Stimulated activated CD8-positive, alpha-beta memory T cell treated with anti-CD3 and anti-CD28 coated beads, Interleukin-7, amount 100 ng/mL, for 4 hours (primary cell): ENCODE measurements at regions not wholly inside any gene's neighbourhood (a gene's known extent, or its start where the extent isn't known, plus 50 kb on each side); places are given as distances from the start of the nearest gene placed in this dataset.
"Not testable (repeated sequence)": the region's sequence is repeated elsewhere in the genome, so short reads cannot be mapped to it uniquely, and the experiment has no call there.

Source experiments
- DNase-seq, 2 donors: peaks; one replicate each; pipeline ENCODE4 v3.0.0-alpha.2; 2020; ENCODE audit warnings: low read depth in 2 of 2

DNA sequence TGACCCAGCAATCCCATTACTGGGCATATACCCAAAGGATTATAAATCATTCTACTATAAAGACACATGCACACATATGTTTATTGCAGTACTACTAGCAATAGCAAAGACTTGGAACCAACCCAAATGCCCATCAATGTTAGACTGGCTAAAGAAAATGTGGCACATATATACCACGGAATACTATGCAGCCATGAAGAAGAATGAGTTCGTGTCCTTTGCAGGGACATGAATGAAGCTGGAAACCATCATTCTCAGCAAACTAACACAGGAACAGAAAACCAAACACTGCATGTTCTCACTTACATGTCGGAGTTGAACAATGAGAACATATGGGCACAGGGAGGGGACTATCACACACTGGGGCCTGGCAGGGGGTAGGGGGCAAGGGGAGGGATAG, 183.0 kb downstream of the HACE1 start:
- DNase-seq: not testable (repeated sequence)

DNA sequence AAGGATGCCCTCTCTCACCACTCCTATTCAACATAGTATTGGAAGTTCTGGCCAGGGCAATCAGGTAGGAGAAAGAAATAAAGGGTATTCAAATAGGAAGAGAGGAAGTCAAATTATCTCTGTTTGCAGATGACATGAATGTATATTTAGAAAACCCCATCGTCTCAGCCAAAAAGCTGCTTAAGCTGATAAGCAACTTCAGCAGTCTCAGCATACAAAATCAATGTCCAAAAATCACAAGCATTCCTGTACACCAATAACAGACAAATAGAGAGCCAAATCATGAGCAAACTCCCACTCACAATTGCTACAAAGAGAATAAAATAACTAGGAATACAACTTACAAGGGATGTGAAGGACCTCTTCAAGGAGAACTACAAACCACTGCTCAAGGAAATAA, 184.6 kb downstream of the HACE1 start:
- DNase-seq: not testable (repeated sequence)

- not testable (repeated sequence) for DNase-seq
These were observed 186.6 kb downstream of the HACE1 start for GRCh38 chr6:104673078-104673477.

DNA sequence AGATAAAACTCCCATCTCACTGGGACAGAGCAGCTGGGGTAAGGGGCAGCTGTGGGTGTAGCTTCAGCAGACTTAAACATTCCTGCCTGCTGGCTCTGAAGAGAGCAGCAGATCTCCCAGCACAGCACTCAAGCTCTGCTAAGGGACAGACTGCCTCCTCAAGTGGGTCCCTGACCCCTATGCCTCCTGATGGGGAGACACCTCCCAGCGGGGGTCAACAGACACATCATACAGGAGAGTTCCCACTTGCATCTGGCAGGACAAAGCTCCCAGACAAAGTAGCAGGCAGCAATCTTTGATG, 188.2 kb downstream of the HACE1 start:
- not testable (repeated sequence) for DNase-seq

- not testable (repeated sequence) for DNase-seq
These were observed 188.7 kb downstream of the HACE1 start for GRCh38 chr6:104670834-104671590.

- no peak for DNase-seq
These were observed 190.2 kb downstream of the HACE1 start for GRCh38 chr6:104669483-104669882.

DNA sequence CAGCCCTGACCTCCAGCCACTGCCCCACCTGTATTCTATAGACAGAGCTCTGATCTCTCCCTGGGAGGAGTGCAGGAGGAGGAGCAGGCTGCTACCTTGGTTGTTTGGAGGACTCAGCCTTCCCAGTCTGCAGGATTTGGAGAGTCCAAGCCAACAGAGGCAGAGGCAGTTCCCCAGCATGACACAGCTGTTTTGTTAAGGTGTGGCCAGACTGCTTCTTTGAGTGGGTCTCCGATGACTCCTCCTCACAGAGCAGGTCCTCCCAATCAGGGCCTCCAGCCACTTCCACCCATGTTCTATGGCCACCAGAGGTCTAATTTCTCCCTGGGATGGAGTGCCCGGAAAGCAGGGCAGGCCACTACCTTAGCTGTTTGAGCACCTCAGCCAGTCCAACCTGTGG, 203.5 kb downstream of the HACE1 start:
- DNase-seq: no peak

GRCh38 chr6:104653781-104654180, 205.9 kb downstream of the HACE1 start:
- no peak for DNase-seq

DNA sequence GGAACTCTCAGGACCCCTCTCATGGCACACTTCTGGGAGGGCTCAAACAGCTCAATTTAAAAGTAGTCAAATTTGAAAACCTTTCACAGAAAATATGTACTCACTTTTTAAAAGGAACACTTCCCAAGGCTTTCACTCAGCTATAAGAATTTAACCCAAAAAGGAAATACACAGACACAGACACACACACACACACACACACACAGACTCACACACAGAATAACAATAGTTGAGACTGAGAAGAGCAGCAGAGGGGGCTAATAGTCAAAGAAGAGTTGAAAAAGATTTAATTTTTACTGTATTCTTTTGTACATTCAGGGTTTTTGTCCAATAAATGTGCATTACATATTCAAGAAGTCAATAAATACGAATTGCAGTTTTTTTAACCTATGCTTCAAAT, 211.4 kb downstream of the HACE1 start:
- no peak for DNase-seq

GRCh38 chr6:104644848-104645247, 214.9 kb downstream of the HACE1 start:
- DNase-seq: no peak

- no peak for DNase-seq
These were observed 216.8 kb downstream of the HACE1 start for GRCh38 chr6:104642871-104643270.

DNA sequence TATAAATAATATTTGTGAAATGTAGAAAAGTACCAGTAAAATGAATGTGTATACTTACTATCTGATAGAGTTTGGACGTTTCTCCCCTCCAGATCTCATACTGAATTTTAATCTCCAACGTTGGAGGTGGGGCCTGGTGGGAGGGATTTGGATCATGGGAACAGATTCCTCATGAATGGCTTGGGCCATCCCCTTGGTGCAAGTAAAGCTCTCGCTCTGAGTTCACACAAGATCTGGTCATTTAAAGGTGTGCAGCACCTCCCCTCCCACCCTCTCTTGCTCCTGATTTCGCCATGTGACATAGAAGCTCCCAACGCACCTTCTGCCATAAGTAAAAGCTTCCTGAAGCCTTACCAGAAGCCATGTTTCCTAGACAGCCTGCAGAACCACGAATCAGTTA, 219.0 kb downstream of the HACE1 start:
- no peak for DNase-seq

DNA sequence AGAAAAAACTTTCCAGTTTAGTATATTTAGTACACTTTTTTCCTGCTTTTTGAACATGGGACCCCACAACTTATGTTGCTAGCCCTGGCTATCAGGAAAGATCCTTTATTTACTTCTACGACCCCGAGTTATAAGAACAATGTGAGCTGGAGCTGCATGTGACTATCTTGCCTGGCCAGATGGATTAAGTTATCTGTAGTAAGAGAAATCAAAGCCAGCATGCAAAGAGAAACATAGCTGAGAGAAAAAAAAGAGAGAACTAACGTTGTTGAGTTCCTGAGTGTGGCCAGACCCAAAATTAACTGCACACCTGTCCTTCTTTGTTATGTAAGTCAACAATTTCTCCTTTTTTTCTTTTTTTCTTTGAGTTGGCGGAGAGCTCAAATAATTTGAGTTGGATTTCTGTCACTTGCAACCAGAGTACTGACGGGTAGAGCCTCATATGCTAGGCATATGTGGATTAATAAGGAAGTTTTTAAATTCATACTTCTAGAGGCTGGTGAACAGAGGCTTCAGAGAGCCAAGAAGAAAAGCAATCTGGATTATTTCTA, 219.5 kb downstream of the HACE1 start:
- no peak for DNase-seq

DNA sequence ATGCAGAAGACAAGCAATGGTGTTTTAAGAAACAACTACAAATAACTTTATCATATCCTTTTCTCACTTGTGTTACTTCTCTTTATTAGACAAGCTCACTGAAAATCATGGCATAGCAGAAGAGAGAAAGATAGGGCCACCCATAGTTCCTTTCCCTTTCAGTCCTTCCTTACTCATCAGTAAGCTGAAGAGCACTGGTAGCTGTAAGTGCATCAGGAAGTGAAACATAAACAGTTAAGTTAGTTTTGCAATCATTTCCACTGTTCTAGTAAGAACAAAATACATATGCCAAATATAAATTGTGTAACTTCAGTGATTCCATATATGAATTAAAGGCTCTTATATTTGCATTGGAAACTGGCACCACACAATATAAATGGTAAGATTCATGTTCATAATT, 220.1 kb downstream of the HACE1 start:
- DNase-seq: no peak

GRCh38 chr6:104638841-104639290, 220.9 kb downstream of the HACE1 start:
- DNase-seq: no peak

- no peak for DNase-seq
These were observed 226.6 kb downstream of the HACE1 start for GRCh38 chr6:104633125-104633524.

DNA sequence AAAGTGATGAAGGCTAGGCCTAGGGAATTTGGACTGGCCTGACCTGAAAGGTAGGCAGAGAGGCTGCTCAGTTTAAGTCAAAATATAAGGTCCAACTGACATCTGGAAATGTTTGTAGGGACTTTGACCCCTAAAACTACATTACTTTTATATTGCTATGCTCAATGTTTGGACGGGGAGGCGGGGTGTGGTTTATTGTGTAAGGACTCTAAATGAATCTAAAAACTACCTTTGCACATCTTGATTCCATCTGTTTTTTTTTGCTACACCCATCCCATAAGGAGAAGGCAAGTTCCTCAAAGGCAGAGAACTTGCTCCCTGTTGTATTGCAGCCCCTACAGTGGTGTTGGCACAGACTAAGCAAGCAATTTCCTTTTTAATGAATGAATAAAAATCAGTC, 227.1 kb downstream of the HACE1 start:
- no peak for DNase-seq

DNA sequence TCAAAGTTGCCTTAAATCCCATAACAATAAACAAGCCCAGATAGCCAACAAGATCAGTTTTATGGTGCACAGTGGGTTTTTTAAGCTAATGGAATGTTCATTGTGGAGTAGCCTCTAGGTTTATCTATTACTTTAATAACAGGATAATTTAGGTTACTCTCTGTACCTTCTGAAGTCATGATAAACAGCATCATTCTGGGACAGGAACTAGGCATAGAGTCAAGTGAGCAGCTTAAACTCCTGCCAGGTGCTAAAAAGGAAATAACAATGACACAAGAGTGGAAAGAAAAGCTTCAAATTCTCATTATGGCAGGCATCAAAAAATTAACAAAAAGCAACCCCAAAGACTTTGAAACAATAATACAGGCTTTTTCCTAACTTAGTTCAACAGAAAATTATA, 228.8 kb downstream of the HACE1 start:
- DNase-seq: no peak

- no peak for DNase-seq
These were observed 229.2 kb downstream of the HACE1 start for GRCh38 chr6:104630522-104630921.

- no peak for DNase-seq
These were observed 229.9 kb downstream of the HACE1 start for GRCh38 chr6:104629826-104630225.

DNA sequence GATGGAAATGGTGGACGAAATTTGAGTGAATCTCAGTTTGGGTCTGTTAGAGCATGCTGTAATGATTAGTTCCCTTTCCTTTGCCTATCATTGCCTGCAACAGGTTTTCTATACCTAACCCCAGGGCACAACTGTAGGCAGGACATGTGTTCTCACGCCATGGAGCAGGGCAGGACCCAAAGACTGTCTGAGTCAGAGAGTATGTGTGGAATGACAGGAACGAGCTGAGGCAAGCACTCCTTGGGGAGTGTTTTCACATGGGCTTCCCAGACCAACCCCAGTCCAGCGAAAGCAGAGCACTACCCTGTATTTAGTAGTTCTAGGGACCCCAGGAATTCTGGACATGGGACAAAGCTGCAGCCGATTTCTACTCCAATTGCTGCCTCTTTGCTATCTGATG, 234.2 kb downstream of the HACE1 start:
- no peak for DNase-seq

DNA sequence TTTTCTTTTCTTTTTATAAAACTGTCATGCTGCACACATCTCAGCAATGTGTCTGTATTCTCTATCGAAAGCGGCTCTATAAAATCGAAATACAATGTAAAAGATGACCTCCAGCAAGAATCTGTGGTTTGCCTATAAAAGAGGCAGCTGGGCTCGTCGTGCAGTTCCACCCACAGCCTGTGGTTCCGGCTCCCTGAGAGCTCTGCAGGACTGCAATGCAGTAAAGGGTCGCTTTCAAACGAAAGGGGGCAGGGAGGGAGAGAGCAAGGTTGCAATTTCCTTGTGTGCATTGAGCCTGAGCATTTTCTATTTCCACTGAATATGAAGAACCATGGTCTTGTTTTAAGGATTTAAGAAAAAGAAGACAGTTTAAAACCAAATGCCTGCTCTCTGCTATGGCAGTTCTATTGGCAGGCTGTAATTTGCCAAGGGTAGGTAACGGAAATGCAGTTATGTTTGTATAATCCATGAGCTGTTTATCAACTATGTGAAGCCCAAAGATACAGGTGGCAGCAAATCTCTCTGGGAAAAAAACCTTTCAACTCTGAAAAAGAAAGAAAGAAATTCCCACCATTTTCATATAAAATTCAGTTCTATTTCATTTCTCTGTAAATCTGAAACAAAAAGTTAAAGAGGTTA, 236.5 kb downstream of the HACE1 start:
- no peak for DNase-seq

DNA sequence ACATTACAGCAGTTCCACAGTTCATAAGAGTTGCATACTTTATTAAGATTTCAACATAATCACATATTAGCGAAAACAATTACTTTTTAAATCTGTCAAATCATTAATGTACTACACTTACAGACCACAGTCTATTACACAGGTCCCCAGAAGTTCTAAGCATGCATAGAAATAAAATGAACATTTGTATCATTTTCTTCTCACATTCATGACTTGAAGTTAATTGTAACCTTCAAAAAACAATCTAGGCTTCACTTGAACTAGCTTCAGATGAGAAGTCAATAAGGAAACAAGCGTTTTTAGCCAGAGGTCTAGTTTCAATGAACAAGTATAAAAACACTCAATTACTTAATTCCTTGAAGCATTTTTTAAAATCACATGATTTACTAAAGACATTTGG, 238.3 kb downstream of the HACE1 start:
- no peak for DNase-seq
